ENCODE measurements at regions not wholly inside any gene's neighbourhood (a gene's known extent, or its start where the extent isn't known, plus 50 kb on each side); places are given as distances from the start of the nearest gene placed in this dataset.
"Not testable (repeated sequence)": the region's sequence is repeated elsewhere in the genome, so short reads cannot be mapped to it uniquely, and the experiment has no call there.

DNA sequence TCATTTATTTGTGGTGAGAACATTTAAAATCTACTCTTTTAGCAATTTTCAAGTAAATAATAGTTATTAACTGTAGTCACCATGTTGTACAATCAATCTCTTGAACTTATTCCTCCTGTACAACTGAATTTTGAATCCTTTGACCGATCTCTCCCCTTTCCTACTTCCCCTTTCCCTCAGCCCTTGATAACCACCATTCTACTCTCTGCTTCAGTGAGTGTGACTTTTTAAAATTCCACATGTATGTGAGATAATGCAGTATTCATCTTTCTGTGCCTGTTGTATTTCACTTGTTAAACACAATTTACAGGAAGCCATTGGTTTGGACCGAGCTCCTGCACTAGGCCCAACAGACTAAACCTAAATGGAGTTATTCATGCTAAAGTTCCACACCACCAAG is 458.9 kb upstream of the PDE3A start:
- no peak for DNase-seq (ENCODE audit: low spot score)

DNA sequence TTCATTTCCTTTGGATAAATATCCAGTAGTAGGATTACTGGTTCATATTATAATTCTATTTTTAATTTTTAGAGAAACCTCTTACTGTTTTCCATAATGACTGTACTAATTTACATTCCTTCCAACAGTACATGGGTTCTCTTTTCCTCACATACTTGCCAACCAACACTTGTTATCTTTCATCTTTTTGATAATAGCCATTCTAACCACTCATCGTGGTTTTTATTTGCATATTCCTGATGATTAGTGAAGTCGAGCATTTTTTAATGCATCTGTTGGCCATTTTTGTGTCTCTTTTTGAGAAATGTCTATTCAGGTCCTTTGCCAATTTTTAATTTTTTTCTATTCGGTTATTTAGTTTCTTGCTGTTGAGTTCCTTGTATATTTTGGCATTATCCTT is 457.7 kb upstream of the PDE3A start:
- no peak for DNase-seq (ENCODE audit: low spot score)

DNA sequence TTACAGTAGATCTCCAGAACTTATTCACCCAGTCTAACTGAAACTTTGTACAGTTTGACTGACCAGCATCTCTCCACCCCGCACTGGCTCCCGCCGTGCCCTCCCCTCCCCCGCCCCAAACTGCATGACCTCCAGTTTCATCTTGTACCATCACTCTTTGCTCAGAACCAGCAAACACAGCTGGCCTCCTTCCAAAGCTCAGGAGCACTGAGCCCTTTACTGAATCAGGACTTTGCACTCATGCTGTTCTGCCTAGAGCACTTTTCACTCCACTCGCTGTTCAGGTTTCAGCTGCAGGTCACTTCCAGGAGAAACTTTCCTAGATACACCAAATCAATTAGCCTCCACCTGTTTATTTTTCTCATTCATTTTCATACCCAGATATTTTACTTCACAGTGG is 455.3 kb upstream of the PDE3A start:
- DNase-seq (ENCODE audit: low spot score), result no peak

DNA sequence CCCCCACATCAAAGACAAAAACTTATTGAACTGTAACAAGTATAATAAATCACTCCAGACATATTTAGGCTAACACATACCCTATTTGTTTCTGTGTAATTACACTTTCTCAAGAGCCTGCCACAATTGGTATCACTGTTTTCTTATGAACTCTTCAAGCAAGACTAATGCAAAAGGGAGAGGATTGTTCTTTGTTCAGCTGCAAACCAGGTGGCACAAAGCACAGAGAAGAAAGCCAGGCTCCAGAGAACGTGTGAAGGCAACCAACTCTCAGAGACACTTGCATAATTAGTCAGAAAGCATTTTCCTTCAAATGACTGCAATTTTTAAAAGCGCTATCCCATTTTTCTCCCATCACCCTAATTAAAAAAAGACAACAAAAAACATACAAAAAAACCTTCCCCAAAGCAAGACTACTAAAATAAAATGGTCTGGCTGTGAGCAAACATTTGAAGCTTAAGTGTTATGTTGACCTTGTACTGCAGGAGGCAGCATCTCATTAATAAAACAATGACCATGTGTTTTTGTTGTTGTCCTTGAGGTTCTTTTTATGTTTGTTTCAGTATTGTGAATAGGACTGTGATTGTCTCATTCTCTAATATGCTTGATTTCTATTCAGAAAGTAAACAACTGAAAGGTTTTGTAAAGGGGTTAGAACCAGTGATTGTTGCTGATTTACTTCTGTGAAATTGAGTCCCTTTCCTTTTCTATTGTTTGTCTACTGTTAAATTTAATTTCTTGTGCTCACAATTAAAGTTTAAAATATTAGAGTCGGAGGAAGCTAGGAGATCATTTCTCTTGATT is 452.7 kb upstream of the PDE3A start:
- DNase-seq (ENCODE audit: low spot score), result peak; percentile 47

DNA sequence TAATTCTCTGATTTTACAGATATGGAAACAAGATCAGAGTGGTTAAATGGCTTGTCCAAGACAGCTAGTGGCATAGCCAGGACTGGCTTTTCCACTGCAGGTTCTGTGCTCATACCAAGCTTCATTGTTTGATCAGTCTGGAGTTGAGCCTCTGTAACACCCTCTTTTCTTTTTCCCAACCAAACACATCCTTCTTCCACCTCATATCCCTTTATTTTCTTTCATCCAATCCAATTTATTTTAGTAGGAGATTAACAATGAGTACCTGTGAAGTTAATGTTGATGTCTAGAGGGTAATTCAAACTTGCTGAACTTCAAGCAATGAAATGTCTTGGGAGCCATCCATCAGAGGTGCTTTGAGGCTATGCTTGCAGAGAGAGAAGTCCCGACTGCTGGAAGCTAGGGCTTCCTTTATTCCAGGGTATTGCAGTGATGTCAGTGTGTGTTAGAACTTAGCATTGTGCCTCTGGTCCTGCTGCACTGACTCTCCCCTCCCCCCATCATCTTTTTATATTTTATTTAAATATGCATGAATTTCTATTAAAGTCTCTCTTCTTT is 452.1 kb upstream of the PDE3A start:
- DNase-seq (ENCODE audit: low spot score), result no peak

DNA sequence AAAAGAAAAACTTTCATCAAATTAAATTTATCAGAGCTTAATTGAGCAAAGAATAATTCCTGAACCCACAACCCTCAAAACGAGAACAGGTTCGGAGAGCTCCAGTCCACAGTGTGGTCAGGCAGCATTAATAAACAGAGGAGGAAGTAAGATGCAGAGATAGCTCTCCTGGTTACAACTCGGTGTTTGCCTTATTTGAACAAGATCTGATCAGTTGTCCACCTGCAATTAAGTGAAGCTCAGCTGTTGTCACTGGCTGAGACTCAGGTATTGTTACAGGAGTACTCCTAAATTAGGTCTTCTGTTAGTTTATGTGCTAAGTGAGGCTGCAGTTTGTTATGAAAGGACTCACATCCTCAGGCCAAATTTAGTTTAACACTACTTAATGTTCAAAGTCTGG is 451.4 kb upstream of the PDE3A start:
- DNase-seq (ENCODE audit: low spot score), result no peak

DNA sequence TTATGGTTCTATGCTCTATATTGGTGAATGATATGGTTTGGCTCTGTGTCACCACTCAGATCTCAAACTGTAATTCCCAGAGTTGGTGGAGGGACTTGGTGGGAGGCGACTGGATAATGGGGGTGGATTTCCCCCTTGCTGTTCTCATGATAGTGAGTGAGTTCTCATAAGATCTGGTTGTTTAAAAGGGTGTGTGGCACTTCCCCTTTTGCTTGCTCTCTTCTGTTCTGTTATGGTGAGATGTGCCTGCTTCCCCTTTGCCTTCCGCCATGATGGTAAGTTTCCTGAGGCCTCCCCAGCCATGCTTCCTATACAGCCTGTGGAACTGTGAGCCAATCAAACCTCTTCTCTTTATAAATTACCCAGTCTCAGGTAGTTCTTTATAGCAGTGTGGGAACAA is 446.6 kb upstream of the PDE3A start:
- not testable (repeated sequence) for DNase-seq (ENCODE audit: low spot score)

DNA sequence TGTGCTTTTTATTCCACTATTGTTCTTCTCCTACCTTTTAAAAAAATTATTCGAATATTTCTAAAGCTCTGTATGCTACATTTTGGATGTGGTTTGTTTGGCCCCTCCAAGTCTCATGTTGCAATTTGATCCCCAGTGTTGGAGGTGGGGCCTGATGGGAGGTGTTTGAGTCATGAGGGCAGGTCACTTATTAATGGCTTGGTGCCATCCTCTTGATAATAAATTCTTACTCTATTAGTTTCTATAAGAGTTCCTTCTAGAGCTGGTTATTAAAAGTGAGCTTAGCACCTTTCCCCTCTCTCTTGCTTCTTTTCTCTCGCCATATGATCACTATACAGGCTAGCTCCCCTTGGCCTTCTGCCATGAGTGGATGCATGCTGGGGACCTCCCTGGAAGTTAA is 445.6 kb upstream of the PDE3A start:
- DNase-seq (ENCODE audit: low spot score), result no peak

DNA sequence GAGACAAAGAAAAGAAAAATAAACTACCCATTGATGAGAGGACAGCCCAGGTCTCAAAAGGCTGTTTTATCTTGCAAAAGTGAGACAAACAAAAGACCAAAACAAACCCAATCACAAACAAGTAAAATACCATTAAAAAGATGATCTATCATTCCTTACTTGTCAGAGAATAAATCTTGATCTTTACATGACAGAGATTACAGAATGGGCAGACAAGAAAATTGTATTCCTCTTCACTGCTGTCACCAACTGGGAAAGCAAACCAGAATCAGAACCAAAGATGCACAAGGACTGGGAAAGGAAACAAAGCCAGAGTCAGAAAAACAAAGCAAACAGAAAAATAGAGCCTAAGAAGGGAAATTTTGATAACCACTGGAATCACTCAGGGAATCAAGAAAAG is 444.0 kb upstream of the PDE3A start:
- no peak for DNase-seq (ENCODE audit: low spot score)

DNA sequence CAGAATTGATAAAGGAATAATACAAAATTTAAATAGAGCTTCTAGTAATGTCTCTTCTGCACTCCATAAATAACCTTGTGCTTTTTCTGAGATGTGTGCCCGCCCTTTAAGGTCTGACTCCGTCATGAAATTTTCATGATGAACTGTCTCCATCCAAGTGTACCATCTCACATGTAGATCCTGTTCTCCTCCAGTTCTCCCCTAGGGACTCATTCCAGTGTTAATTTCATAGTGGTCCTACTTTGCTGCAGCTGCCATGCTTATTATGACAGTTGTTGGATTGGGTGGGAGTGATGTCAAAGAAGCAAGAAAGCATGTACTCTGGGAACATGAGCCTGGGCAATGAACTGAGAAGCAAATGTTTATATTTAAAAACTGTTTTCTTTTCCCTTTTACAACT is 442.5 kb upstream of the PDE3A start:
- DNase-seq (ENCODE audit: low spot score), result no peak

DNA sequence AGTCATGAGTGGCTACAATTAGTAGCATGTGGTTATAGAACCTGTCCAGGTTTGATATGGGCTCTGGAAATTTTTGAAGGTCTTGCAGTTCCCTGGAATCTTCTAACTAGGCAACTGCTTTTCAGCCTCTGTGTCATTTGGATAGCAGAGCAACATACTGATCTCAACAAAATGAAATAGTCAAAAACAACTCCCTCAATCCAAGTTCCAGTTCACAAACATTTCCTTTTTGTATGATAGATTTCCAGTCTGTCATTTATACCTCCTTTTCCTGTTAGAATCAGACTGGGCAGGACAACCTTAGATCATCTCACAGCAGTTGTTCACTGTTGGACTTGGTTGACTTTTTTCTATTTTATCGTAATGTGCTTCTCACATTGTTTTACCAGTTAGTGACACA is 442.1 kb upstream of the PDE3A start:
- no peak for DNase-seq (ENCODE audit: low spot score)

DNA sequence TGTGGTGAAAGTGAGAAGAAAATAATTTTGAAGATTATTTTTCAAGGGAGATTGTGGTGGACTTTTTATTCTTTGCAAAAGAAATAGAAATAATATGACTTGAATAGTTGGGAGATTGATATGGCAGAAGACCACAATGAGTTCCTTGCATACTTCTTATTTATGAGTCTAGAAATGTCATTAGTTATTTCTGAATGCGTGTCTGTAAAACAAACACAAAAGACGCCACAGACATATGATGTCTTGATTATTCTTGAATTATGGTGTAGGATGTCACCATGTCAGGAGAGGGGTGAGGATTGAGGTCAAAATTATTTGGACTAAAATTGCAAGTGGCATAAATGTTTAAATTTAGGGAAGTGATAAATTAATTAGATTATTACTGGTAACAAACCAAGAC is 440.7 kb upstream of the PDE3A start:
- DNase-seq (ENCODE audit: low spot score), result no peak

DNA sequence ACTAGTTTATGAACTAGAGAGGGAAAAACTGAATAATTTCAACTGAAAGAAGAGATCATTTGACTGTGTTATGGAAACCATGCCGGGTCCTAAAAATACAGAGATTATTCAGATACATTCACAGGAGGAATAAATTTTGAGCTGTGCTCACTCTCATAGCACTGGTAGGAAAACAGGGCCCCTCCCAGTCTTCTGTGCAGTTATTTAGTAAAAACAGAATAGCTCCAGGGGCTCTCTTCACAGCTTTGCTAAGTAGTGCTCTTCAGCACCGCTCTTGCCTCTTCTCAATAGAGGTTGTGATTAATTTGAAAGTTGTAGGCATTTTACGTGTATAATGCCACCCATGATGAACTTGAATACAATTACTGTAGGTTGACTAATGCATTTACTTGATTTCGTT is 435.9 kb upstream of the PDE3A start:
- no peak for DNase-seq (ENCODE audit: low spot score)

DNA sequence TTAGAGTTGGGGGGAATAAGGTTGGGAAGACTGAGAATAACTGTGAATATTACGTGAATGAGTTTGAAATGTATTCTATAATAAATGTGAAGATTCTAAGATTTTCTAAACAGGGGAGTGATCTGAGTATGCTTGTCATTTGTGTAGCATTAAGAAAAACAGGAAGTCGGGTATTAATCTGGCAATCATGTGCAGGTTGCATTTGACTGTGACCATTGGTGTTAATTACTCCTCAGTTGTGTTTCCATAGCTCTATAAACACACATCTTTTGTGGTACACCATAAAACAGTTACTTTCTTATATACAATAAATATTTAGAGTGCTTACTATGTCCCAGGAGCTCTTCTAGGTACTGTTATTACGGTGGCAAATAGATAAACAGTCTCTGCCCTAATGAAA is 434.4 kb upstream of the PDE3A start:
- no peak for DNase-seq (ENCODE audit: low spot score)

DNA sequence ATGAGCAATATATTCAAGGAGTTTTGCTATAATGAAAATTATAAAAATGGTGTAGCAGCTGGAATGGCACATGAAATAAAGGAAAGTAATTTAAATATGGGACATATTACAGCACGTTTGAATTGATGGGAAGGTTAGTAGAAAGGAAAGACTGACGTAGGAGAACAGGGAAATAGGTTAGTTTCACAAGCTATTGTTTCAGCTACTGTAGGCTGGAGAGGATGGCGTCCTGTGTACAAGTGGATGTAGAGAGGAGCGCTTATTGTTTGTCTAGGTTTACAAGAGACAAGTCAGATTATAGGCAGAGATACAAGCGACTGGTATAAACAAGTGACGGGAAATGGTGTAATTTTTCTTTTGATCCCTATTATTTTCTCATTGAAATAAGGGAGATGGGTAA is 431.2 kb upstream of the PDE3A start:
- DNase-seq (ENCODE audit: low spot score), result no peak

DNA sequence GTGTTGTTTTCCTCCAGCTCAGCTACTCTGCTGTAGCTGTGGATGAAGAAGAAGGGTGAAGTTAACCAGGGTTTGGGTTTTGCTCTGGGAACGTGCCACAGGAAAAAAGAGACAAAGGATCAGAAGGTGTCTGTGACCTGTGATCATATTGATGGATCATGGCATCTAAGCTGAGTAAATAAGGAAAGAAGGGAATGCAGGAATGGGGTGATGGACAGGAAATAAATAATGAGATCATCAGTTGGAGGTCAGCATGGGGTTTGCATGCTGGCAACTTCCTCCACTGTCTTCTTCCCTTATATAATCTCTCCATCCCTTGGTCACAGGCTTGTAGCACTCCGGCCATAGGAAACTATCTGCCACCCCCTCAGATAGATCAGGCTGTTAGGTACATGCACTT is 430.3 kb upstream of the PDE3A start:
- DNase-seq (ENCODE audit: low spot score), result no peak

DNA sequence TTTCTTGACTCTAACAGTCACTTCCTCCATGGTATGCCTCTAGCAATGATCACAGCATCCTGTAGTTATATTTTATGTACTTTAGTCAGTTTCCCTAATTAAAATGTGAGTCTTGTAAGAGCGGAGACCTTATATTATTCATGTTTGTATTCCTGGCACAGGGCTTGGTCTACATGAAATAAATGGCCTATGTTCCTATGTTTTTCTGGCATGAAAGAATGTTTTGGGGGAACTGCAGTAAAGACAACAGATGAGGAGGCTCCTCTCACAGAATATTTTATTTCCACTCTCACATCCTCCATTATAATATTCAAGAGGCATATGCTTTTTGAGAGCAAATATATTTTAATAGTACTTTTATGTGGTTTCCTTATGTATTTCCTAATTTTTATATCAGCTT is 429.8 kb upstream of the PDE3A start:
- no peak for DNase-seq (ENCODE audit: low spot score)

DNA sequence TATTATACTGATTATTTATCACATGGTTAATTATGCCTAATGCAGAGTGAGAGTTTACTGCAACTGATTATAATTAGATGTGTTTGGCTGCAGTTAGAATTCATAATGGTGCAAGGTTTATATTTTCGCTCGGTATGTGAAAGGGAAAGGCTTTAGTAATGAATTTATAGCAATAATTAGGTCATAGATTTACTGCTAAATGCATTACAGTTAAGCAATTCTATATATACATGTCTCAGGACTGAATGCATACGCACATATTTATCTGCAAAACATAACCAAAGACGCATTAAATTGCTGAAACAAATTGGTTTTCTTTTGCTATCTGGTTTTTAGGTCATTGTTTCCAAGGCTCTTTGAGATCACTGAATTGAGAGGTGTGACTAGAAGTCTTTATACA is 428.1 kb upstream of the PDE3A start:
- DNase-seq (ENCODE audit: low spot score), result no peak

DNA sequence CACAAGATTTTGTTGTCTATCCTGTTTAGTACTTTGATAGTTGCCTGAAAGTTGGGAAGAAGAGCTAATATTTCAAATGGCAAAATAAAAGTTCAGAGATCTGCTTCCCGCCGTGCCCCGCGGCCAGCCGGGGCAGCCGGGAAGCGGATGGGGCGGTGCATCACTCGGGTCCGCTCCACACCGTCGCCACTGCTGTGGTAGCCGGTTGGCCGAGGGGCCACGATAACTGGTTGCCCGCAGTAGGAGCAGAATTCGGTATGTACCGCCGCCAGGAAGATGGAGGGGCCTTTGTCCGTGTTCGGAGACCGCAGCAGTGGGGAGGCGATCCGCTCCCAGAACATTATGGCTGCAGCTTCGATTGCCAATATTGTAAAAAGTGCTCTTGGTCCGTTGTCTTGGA is 427.2 kb upstream of the PDE3A start:
- DNase-seq (ENCODE audit: low spot score), result no peak

DNA sequence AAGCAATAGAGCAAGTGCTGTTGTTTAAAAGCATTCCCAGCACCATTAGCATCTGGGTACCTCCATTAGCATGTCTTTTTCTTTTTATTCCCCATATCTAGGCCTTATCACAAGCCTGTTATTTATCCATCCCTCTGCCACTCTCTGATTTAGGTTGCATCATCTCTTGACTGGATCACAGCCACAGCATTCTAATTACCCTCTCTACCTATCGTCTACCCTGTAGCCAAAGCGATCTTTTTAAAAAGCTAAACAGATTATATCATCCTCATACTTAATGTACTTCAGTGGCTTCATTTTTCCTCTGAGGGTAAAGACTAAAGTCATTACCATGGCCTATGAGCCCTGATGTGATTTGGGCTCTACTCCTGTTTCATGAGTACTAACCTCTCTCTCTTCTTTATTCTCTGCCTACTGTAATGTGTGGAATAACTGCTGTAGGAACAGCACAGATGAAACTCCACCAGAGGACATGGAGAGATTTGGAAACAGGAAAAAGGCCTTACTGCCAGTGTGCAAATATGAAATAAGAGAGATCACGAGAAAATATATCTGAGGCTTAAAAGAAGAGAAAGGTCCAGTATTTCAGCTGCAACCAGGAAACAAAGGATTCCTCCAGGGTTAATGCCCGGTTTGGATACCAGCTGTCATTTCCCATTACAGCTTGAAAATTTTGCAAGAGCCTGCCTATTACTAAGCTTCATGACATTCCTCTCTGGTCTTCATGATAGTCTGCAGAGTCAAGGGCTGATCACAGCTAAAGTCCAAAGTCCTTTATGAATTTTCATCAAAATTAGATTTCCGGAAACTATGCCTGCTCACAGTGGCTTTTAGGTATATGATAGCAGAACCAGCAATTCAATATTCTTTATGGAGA is 422.5 kb upstream of the PDE3A start:
- DNase-seq (ENCODE audit: low spot score), result peak; percentile 3

DNA sequence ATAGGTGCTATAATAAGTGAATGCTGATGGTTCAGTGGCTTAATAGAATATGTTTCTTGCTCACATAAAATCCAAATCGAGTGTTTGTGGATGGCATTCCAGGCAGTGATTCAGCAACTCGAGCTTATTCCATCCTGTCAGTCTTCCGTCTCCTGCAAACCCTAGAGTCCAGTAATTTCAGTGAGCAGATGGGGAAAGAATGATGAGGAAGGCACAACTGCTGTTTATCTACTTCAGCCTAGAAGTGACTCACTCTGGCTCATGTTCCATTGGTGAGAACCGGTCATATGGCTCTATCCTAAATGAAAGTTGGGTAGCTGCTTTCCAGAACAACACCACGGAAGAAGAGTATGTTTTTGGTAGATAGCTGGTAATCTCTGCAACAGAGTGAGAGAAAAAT is 421.8 kb upstream of the PDE3A start:
- DNase-seq (ENCODE audit: low spot score), result peak; percentile 63

DNA sequence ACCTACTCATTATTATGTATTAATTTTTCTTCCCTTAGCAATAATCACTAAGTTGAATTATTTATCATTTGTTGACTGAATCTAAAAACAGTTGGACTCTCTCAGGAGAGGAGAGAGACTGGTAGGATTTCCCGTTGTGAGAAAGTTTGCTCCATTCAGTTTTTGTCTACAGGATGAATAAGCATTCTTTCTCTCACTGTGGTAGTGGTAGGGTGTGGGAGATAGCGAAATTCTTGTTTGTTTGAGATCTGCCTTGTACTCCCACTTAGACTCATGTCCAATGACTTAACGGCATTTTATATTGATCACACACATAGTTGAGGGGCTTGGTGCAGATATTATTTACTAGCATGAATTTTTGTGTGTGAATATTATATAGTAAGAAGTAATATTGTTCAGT is 421.0 kb upstream of the PDE3A start:
- no peak for DNase-seq (ENCODE audit: low spot score)

DNA sequence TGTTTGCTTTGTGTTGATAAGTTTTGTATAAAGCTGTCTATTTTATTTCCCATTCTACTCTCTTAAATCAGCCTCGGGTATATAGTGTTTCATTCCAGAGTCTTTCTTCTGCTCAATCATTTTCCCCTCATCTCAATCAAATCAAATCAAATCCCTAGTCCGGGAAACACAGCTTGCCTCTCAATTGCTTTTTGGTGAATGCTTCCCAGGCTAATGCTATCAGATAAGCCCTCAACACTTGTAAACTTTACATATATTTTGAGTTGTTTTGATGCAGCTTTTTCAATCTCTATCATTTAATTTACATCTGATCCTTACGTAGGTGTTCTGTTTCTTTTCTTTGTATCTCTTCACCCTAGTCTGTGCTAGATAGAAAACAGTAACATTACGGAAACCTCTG is 416.7 kb upstream of the PDE3A start:
- DNase-seq (ENCODE audit: low spot score), result no peak
